ENCODE measurements at regions not wholly inside any gene's neighbourhood (a gene's known extent, or its start where the extent isn't known, plus 50 kb on each side); places are given as distances from the start of the nearest gene placed in this dataset.

GRCh38 chr5:130678637-130679036 lies 486.4 kb downstream of the HINT1 start:
- Histone ChIP-seq H3K9ac (no peak overlapping the region), H3F3A (replicated peaks; ENCODE audit: insufficient read depth) (no peaks in the 10 kb centered on the region), H3K4me2 (no peak overlapping the region), H3K36me3 (replicated peaks in 1 of 2; ENCODE audit: control insufficient read depth in 1 of 2, insufficient read depth in 2 of 2, low read length in 1 of 2) (no peaks in the 10 kb centered on the region), H3K9me3 (no peaks in the 10 kb centered on the region), H3K4me1 (ENCODE audit: control insufficient read depth in 1 of 2, insufficient read depth in 2 of 2, low read depth in 1 of 2, low read length in 1 of 2) (no peaks in the 10 kb centered on the region), H2AFZ (ENCODE audit: low read depth) (no peak overlapping the region), H3K27ac (ENCODE audit: low read depth in 2 of 2, low read length in 1 of 2) (no peak overlapping the region), H3K4me3 (ENCODE audit: low read depth in 2 of 2, low read length in 1 of 2) (no peak overlapping the region), H3K9me2 (no peaks in the 10 kb centered on the region), H4K20me1 (ENCODE audit: insufficient read depth) (no peaks in the 10 kb centered on the region), H3K27me3 (ENCODE audit: insufficient read depth) (no peaks in the 10 kb centered on the region), H3K79me2 (ENCODE audit: insufficient read depth) (no peaks in the 10 kb centered on the region; the same call in 1 of the 2 replicates)
- ChIA-PET CTCF (no interaction called here), POLR2A (no interaction called here)
- DNase-seq = no peak
- TF ChIP-seq IRF3 (IDR thresholded peaks at IDR 0.05; ENCODE audit: low read depth, low read length) = no peak
- TF ChIP-seq FOXM1 (IDR thresholded peaks at IDR 0.05; ENCODE audit: low read depth) = no peak
- TF ChIP-seq NRF1 (IDR thresholded peaks at IDR 0.05; ENCODE audit: low read depth, low read length) = no peak
- TF ChIP-seq NFIC (IDR thresholded peaks at IDR 0.05; ENCODE audit: borderline replicate concordance) = no peak
- TF ChIP-seq, protein P1, sequence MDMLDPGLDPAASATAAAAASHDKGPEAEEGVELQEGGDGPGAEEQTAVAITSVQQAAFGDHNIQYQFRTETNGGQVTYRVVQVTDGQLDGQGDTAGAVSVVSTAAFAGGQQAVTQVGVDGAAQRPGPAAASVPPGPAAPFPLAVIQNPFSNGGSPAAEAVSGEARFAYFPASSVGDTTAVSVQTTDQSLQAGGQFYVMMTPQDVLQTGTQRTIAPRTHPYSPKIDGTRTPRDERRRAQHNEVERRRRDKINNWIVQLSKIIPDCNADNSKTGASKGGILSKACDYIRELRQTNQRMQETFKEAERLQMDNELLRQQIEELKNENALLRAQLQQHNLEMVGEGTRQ (IDR thresholded peaks at IDR 0.05; ENCODE audit: borderline replicate concordance, low read depth, low read length) = no peak
- TF ChIP-seq MEF2A (IDR thresholded peaks at IDR 0.05; ENCODE audit: borderline replicate concordance, low read depth) = no peak
- no peak for TF ChIP-seq ELF1 (IDR thresholded peaks at IDR 0.05)
- TF ChIP-seq POLR2AphosphoS5 (IDR thresholded peaks at IDR 0.05; ENCODE audit: low read depth, low read length) = no peak
- TF ChIP-seq CHD2 (IDR thresholded peaks at IDR 0.05; ENCODE audit: low read length, partially characterized antibody) = no peak
- TF ChIP-seq YY1 (IDR thresholded peaks at IDR 0.05; ENCODE audit: low read depth) = no peak
- TF ChIP-seq GATA2 (CRISPR knock-in tag; IDR thresholded peaks at IDR 0.05) = no peak
- TF ChIP-seq RXRA (IDR thresholded peaks at IDR 0.05; ENCODE audit: borderline replicate concordance, low read depth) = no peak
- no peak for TF ChIP-seq MXI1 (IDR thresholded peaks at IDR 0.05; ENCODE audit: low read depth, low read length)
- TF ChIP-seq, protein P2, sequence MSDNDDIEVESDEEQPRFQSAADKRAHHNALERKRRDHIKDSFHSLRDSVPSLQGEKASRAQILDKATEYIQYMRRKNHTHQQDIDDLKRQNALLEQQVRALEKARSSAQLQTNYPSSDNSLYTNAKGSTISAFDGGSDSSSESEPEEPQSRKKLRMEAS (IDR thresholded peaks at IDR 0.05; ENCODE audit: low read depth) = no peak
- no peak for TF ChIP-seq RCOR1 (IDR thresholded peaks at IDR 0.05; ENCODE audit: low read length)
- TF ChIP-seq, protein P3, sequence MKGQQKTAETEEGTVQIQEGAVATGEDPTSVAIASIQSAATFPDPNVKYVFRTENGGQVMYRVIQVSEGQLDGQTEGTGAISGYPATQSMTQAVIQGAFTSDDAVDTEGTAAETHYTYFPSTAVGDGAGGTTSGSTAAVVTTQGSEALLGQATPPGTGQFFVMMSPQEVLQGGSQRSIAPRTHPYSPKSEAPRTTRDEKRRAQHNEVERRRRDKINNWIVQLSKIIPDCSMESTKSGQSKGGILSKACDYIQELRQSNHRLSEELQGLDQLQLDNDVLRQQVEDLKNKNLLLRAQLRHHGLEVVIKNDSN (IDR thresholded peaks at IDR 0.05; ENCODE audit: borderline replicate concordance, low read depth) = no peak
- no peak for TF ChIP-seq CTCF (IDR thresholded peaks at IDR 0.05)
- TF ChIP-seq TCF12 (IDR thresholded peaks at IDR 0.05) = no peak
- TF ChIP-seq, protein P4, sequence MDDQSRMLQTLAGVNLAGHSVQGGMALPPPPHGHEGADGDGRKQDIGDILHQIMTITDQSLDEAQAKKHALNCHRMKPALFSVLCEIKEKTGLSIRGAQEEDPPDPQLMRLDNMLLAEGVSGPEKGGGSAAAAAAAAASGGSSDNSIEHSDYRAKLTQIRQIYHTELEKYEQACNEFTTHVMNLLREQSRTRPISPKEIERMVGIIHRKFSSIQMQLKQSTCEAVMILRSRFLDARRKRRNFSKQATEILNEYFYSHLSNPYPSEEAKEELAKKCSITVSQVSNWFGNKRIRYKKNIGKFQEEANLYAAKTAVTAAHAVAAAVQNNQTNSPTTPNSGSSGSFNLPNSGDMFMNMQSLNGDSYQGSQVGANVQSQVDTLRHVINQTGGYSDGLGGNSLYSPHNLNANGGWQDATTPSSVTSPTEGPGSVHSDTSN (IDR thresholded peaks at IDR 0.05) = no peak
- TF ChIP-seq JUND (IDR thresholded peaks at IDR 0.05) = no peak
- WGBS (ENCODE audit: low lambda C conversion rate) = 5% methylated on average over 1 of the region's 1 CpG
